Hepatocyte (in vitro differentiated cells): ENCODE measurements at regions not wholly inside any gene's neighbourhood (a gene's known extent, or its start where the extent isn't known, plus 50 kb on each side); places are given as distances from the start of the nearest gene placed in this dataset.

ENCODE experiments used
- DNase-seq: peaks from one replicate; pipeline ENCODE4 v3.0.0-alpha.2; 2016; ENCODE audit warnings: low spot score
- H2AFZ ChIP-seq: fragments of 200-600 bp; sonication (generic); 2 replicates; pipeline ENCODE4 v1.6.0; 2016; ENCODE audit warnings: antibody characterized with exemption, mild to moderate bottlenecking
- H3K27ac ChIP-seq: fragments of 200-600 bp; sonication (generic); 2 replicates; pipeline ENCODE4 v1.5.1; 2016; ENCODE audit warnings: mild to moderate bottlenecking
- H3K27me3 ChIP-seq: fragments of 200-600 bp; sonication (generic); 2 replicates; pipeline ENCODE4 v1.6.1; 2016
- H3K36me3 ChIP-seq: fragments of 200-600 bp; sonication (generic); replicated peaks from 2 replicates; pipeline ENCODE4 v1.5.1; 2016; ENCODE audit warnings: low read depth; ENCODE audit not compliant: insufficient read depth
- H3K4me1 ChIP-seq: fragments of 200-600 bp; sonication (generic); 2 replicates; pipeline ENCODE4 v1.5.1; 2016; ENCODE audit warnings: mild to moderate bottlenecking, moderate library complexity; ENCODE audit not compliant: insufficient read depth
- H3K4me2 ChIP-seq: fragments of 200-600 bp; sonication (generic); 2 replicates; pipeline ENCODE4 v1.6.0; 2016
- H3K4me3 ChIP-seq: fragments of 200-600 bp; sonication (generic); 2 replicates; pipeline ENCODE4 v1.5.1; 2016; ENCODE audit warnings: mild to moderate bottlenecking
- H3K79me2 ChIP-seq: fragments of 200-600 bp; sonication (generic); 2 replicates; pipeline ENCODE4 v1.6.0; 2017; ENCODE audit warnings: mild to moderate bottlenecking
- H3K9me2 ChIP-seq: fragments of 200-600 bp; sonication (generic); replicated peaks from 2 replicates; pipeline ENCODE4 v1.6.0; 2017; ENCODE audit warnings: mild to moderate bottlenecking; ENCODE audit not compliant: insufficient read depth
- H3K9me3 ChIP-seq: fragments of 200-600 bp; sonication (generic); 2 replicates; pipeline ENCODE4 v1.5.1; 2016; ENCODE audit warnings: low read depth, mild to moderate bottlenecking
- H4K20me1 ChIP-seq: fragments of 200-600 bp; sonication (generic); 2 replicates; pipeline ENCODE4 v1.6.0; 2016; ENCODE audit warnings: mild to moderate bottlenecking; ENCODE audit not compliant: insufficient read depth, poor library complexity, severe bottlenecking
- EZH2 ChIP-seq: fragments of 200-600 bp; sonication (generic); IDR thresholded peaks from 2 replicates; pipeline ENCODE4 v1.6.1; 2016; ENCODE audit warnings: antibody characterized with exemption, mild to moderate bottlenecking, borderline replicate concordance
- EZH2phosphoT487 ChIP-seq: fragments of 200-600 bp; sonication (generic); IDR thresholded peaks from one replicate; pipeline ENCODE4 v1.6.1; 2018; ENCODE audit warnings: antibody characterized with exemption, mild to moderate bottlenecking, low read depth, moderate library complexity; ENCODE audit not compliant: unreplicated experiment, severe bottlenecking
- WGBS: methylation state at CpG from one replicate; pipeline ENCODE4 v1.1.6; 2016; ENCODE audit warnings: low lambda C conversion rate; ENCODE audit errors: missing lambda C conversion rate; 5-methylcytosine and 5-hydroxymethylcytosine counted together
- TF ChIP-seq, protein P1 (sequence below): fragments of 200-600 bp; sonication (generic); IDR thresholded peaks from 2 replicates; pipeline ENCODE4 v1.5.1; 2016; ENCODE audit warnings: antibody characterized with exemption, mild to moderate bottlenecking; ENCODE audit not compliant: poor library complexity

DNA sequence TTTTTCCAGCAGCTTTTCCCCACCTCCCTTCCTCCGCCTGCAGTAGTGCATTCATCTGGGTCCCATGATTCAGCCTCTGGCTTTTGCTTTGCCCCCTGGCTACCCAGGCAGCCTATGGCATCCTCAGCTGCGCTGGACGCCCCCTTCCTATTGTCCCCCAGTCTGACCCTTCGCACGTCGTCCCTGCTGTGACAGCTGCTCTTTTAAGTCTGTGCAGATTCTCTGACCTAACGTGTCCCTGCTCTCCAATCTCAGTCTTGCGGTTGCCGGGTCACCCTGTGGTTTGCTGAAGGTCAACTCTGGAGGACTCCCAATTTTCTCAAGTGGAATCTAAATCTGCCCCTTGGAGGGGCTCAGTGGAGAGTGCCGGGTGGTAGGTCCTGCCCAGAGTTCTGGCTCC lies 294.3 kb downstream of the CDC5L start:
- no peaks in the 10 kb centered on the region for H3K9me2 ChIP-seq
- H3K9me3 ChIP-seq = no peaks in the 10 kb centered on the region
- no peak overlapping the region for H2AFZ ChIP-seq
- no peaks in the 10 kb centered on the region for H3K4me1 ChIP-seq
- H3K4me2 ChIP-seq = no peak overlapping the region
- H4K20me1 ChIP-seq = no peaks in the 10 kb centered on the region
- H3K79me2 ChIP-seq = no peaks in the 10 kb centered on the region
- no peak for DNase-seq
- TF ChIP-seq, protein P1, sequence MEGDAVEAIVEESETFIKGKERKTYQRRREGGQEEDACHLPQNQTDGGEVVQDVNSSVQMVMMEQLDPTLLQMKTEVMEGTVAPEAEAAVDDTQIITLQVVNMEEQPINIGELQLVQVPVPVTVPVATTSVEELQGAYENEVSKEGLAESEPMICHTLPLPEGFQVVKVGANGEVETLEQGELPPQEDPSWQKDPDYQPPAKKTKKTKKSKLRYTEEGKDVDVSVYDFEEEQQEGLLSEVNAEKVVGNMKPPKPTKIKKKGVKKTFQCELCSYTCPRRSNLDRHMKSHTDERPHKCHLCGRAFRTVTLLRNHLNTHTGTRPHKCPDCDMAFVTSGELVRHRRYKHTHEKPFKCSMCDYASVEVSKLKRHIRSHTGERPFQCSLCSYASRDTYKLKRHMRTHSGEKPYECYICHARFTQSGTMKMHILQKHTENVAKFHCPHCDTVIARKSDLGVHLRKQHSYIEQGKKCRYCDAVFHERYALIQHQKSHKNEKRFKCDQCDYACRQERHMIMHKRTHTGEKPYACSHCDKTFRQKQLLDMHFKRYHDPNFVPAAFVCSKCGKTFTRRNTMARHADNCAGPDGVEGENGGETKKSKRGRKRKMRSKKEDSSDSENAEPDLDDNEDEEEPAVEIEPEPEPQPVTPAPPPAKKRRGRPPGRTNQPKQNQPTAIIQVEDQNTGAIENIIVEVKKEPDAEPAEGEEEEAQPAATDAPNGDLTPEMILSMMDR = no peak
- TF ChIP-seq EZH2 = no peak
- no peak for TF ChIP-seq EZH2phosphoT487
- 83% methylated on average over 9 of the region's 10 CpGs for WGBS
- no peak overlapping the region for H3K4me3 ChIP-seq
- no peak overlapping the region for H3K27ac ChIP-seq
- H3K27me3 ChIP-seq = no peaks in the 10 kb centered on the region
- H3K36me3 ChIP-seq = no peaks in the 10 kb centered on the region

- Histone ChIP-seq H3K36me3 (no peaks in the 10 kb centered on the region), H3K9me2 (no peaks in the 10 kb centered on the region), H3K9me3 (no peaks in the 10 kb centered on the region), H3K27me3 (no peaks in the 10 kb centered on the region), H3K4me2 (no peak overlapping the region), H3K4me1 (no peaks in the 10 kb centered on the region), H3K79me2 (no peaks in the 10 kb centered on the region), H4K20me1 (no peaks in the 10 kb centered on the region), H3K27ac (no peak overlapping the region), H3K4me3 (no peak overlapping the region), H2AFZ (no peak overlapping the region)
- DNase-seq = no peak
- 94% methylated on average over 6 of the region's 6 CpGs for WGBS
- TF ChIP-seq EZH2 (no peak), EZH2phosphoT487 (no peak)
- TF ChIP-seq, protein P1 = no peak
Measured at GRCh38 chr6:44682280-44682679, 294.8 kb downstream of the CDC5L start.

DNA sequence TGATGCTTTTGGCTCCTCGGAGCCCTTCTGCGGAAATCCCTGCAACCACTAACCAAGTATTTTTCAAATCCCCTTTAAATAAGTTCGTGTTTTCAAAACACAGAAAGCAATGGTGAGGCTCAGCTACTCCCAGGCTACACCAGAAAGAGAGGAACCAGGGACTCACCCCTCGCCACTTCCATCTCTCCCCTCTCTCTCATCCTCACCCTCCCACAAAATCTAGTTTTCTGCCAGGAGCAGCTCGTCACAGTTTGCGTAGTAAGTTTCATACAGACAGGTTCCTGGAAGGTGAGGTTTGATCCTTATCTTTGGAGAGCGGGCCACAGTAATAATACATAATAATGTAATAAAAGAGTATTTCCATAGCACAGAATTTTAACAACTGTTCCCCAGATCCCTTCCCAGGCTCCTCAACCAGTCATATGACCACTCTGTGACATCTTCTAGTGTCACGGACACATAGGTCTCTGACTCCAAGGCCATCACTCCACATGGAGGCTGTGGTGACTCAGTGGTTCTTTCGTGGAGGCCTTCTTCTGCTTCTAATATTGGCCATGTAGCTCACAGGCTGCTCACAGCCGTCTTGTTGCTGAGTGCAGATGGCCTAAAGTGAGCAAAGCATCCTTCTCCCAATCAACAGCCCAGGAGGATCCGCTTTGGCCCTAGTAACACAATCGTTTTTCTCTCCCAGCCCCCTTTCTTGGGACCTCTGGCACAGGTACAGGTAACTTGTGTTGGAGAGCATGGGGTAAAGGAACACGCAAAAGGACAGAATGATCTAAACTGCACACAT lies 295.7 kb downstream of the CDC5L start:
- Histone ChIP-seq H3K9me2 (no peaks in the 10 kb centered on the region), H4K20me1 (no peaks in the 10 kb centered on the region), H3K4me3 (no peak overlapping the region), H3K79me2 (no peaks in the 10 kb centered on the region), H3K9me3 (no peaks in the 10 kb centered on the region), H3K36me3 (no peaks in the 10 kb centered on the region), H3K4me2 (no peak overlapping the region), H2AFZ (no peak overlapping the region), H3K27me3 (no peaks in the 10 kb centered on the region), H3K4me1 (no peaks in the 10 kb centered on the region), H3K27ac (no peak overlapping the region)
- TF ChIP-seq EZH2phosphoT487 (no peak), EZH2 (no peak)
- TF ChIP-seq, protein P1 = no peak
- WGBS = 92% methylated on average over 13 of the region's 13 CpGs
- DNase-seq = no peak
